HCT116 (cell line): ENCODE measurements at regions not wholly inside any gene's neighbourhood (a gene's known extent, or its start where the extent isn't known, plus 50 kb on each side); places are given as distances from the start of the nearest gene placed in this dataset.

Experiments used
- ATAC-seq: fragments of 200-7000 bp; cut with Tn5 transposase; 2 replicates; pipeline ENCODE4 v1.9.1; 2020; ENCODE audit warnings: mild to moderate bottlenecking, moderate library complexity
- BruUV-seq: library from RNA; stranded (reverse); fragments of 400-500 nt; replicated peaks from 2 replicates; lab custom pipeline; 2021; lab: Mats Ljungman, UMichigan
- CTCF ChIA-PET: fragments of 300-600 bp; sonication (Branson Sonifier 250); formaldehyde crosslinking; loops from one replicate; lab custom pipeline; 2021; ENCODE audit warnings: antibody characterized with exemption; lab: Charles Lee
- POLR2A ChIA-PET: fragments of 300-600, 350-600 bp; sonication (Branson Sonifier 250); formaldehyde crosslinking; loops from one replicate; lab custom pipeline; 2021; ENCODE audit warnings: antibody characterized with exemption; lab: Charles Lee
- RAD21 ChIA-PET, 2 experiments: fragments of 300-600 bp; sonication (Branson Sonifier 250); formaldehyde crosslinking; loops; one replicate each; lab custom pipeline; 2023; ENCODE audit warnings: low total read pairs in 2 of 2; ENCODE audit not compliant: uncharacterized antibody in 2 of 2, unreplicated experiment in 2 of 2, low non-redundant PET in 1 of 2; lab: Charles Lee
- DNase-seq: peaks from one replicate; pipeline ENCODE4 v3.0.0-alpha.2; 2010; ENCODE audit warnings: low read depth, low spot score
- H2AFZ ChIP-seq: fragments of 200-600 bp; shearing (Covaris generic), sonication (generic); 2 replicates; pipeline ENCODE4 v1.6.1; 2017; ENCODE audit warnings: low read depth, mixed run types, mixed read lengths, antibody characterized with exemption, low read length; ENCODE audit not compliant: poor library complexity, severe bottlenecking
- H3K27ac ChIP-seq: 2 replicates; pipeline ENCODE4 v1.5.1; 2012; ENCODE audit warnings: low read depth, low read length
- H3K27me3 ChIP-seq: fragments of 200-600 bp; sonication (generic); 2 replicates; pipeline ENCODE4 v1.6.1; 2016; ENCODE audit warnings: mixed run types, low read length, mixed read lengths; ENCODE audit not compliant: insufficient read depth
- H3K36me3 ChIP-seq, 2 experiments: fragments of 200-500 bp in 1 of 2; fragments of 200-600 bp in 1 of 2; sonication (Bioruptor generic) in 1 of 2; sonication (generic) in 1 of 2; 2 replicates each; pipeline versions ENCODE4 v1.5.1 to v1.6.1; 2014 to 2016; ENCODE audit warnings: low read length in 2 of 2, inconsistent platforms in 1 of 2, mixed read lengths in 1 of 2, mixed run types in 1 of 2; ENCODE audit not compliant: insufficient read depth in 2 of 2, control insufficient read depth in 1 of 2
- H3K4me1 ChIP-seq, 2 experiments: fragments of 200-600 bp in 1 of 2; sonication (generic) in 1 of 2; 2 replicates each; pipeline versions ENCODE4 v1.5.1 to v1.6.1; 2012 to 2017; ENCODE audit warnings: low read length in 2 of 2, inconsistent platforms in 1 of 2, mild to moderate bottlenecking in 1 of 2, mixed read lengths in 1 of 2, mixed run types in 1 of 2, moderate library complexity in 1 of 2; ENCODE audit not compliant: insufficient read depth in 2 of 2, control insufficient read depth in 1 of 2
- H3K4me2 ChIP-seq: fragments of 200-600 bp; sonication (generic); 2 replicates; pipeline ENCODE4 v1.6.1; 2017; ENCODE audit warnings: mixed run types, low read length, mixed read lengths
- H3K4me3 ChIP-seq, 2 experiments: fragments of 200-600 bp in 1 of 2; sonication (generic) in 1 of 2; replicated peaks in 1 of 2; 2 replicates each; pipeline ENCODE4 v1.5.1; 2011 to 2016; ENCODE audit warnings: low read length in 2 of 2, control low read depth in 1 of 2, low read depth in 1 of 2, mild to moderate bottlenecking in 1 of 2, mixed read lengths in 1 of 2, mixed run types in 1 of 2
- H3K79me2 ChIP-seq: fragments of 200-600 bp; sonication (generic); 2 replicates; pipeline ENCODE4 v1.6.1; 2017; ENCODE audit warnings: mild to moderate bottlenecking, mixed run types, low read length, moderate library complexity, mixed read lengths; ENCODE audit not compliant: insufficient read depth
- H3K9ac ChIP-seq: fragments of 200-600 bp; sonication (generic); 2 replicates; pipeline ENCODE4 v1.6.1; 2016; ENCODE audit warnings: low read length, mixed read lengths
- H3K9me2 ChIP-seq: fragments of 200-600 bp; sonication (generic), shearing (Covaris generic); 2 replicates; pipeline ENCODE4 v1.6.1; 2017; ENCODE audit warnings: mixed run types, mild to moderate bottlenecking, moderate library complexity; ENCODE audit not compliant: insufficient read depth
- H3K9me3 ChIP-seq, 2 experiments: fragments of 200-500 bp in 1 of 2; fragments of 200-600 bp in 1 of 2; sonication (Bioruptor generic) in 1 of 2; sonication (generic) in 1 of 2; 2 replicates each; pipeline ENCODE4 v1.6.1; 2014 to 2017; ENCODE audit warnings: low read length in 2 of 2, mixed read lengths in 2 of 2, inconsistent platforms in 1 of 2, low read depth in 1 of 2, mild to moderate bottlenecking in 1 of 2, mixed run types in 1 of 2, moderate library complexity in 1 of 2; ENCODE audit not compliant: control insufficient read depth in 1 of 2, insufficient read depth in 1 of 2
- H4K20me1 ChIP-seq: fragments of 200-600 bp; sonication (generic), shearing (Covaris generic); 2 replicates; pipeline ENCODE4 v1.6.1; 2017; ENCODE audit warnings: mixed run types, mild to moderate bottlenecking, moderate library complexity; ENCODE audit not compliant: insufficient read depth
- ATF3 ChIP-seq: IDR thresholded peaks from 2 replicates; pipeline ENCODE4 v1.6.1; 2012
- CBX3 ChIP-seq: IDR thresholded peaks from 2 replicates; pipeline ENCODE4 v1.6.1; 2012; ENCODE audit warnings: low read depth
- CEBPB ChIP-seq: IDR thresholded peaks from 2 replicates; pipeline ENCODE4 v1.6.1; 2012; ENCODE audit warnings: low read depth
- CTCF ChIP-seq, 3 experiments: fragments of 200-600 bp in 1 of 3; sonication (generic) in 1 of 3; IDR thresholded peaks in 2 of 3; conservative IDR thresholded peaks in 1 of 3; 2 replicates each; pipeline ENCODE4 v1.5.1; 2012 to 2017; ENCODE audit warnings: low read depth in 2 of 3, low read length in 2 of 3, antibody characterized with exemption in 1 of 3, borderline replicate concordance in 1 of 3, control low read depth in 1 of 3, mild to moderate bottlenecking in 1 of 3, mixed read lengths in 1 of 3, mixed run types in 1 of 3, moderate library complexity in 1 of 3; ENCODE audit not compliant: insufficient read depth in 1 of 3
- EGR1 ChIP-seq: IDR thresholded peaks from 2 replicates; pipeline ENCODE4 v1.6.1; 2012; ENCODE audit warnings: low read depth
- EZH2 ChIP-seq: fragments of 200-600 bp; sonication (generic); IDR thresholded peaks from 2 replicates; pipeline ENCODE4 v1.6.1; 2017; ENCODE audit warnings: antibody characterized with exemption, mixed run types
- EZH2phosphoT487 ChIP-seq: fragments of 200-600 bp; IDR thresholded peaks from 2 replicates; pipeline ENCODE4 v1.6.1; 2018; ENCODE audit warnings: antibody characterized with exemption, borderline replicate concordance
- JUND ChIP-seq: IDR thresholded peaks from 2 replicates; pipeline ENCODE4 v1.6.1; 2012
- POLR2A ChIP-seq: IDR thresholded peaks from 2 replicates; pipeline ENCODE4 v1.7.0; 2011; ENCODE audit warnings: borderline replicate concordance; ENCODE audit not compliant: insufficient read depth, insufficient read length; ENCODE audit errors: extremely low read depth
- POLR2AphosphoS5 ChIP-seq: IDR thresholded peaks from 2 replicates; pipeline ENCODE4 v1.6.1; 2011; ENCODE audit warnings: mild to moderate bottlenecking, low read depth, low read length, moderate library complexity
- RAD21 ChIP-seq: IDR thresholded peaks from 2 replicates; pipeline ENCODE4 v1.6.1; 2012; ENCODE audit warnings: low read depth, mild to moderate bottlenecking
- REST ChIP-seq: IDR thresholded peaks from 2 replicates; pipeline ENCODE4 v1.6.1; 2012; ENCODE audit warnings: low read depth
- SIN3A ChIP-seq: IDR thresholded peaks from 2 replicates; pipeline ENCODE4 v1.6.1; 2012; ENCODE audit warnings: low read depth
- SP1 ChIP-seq: IDR thresholded peaks from 2 replicates; pipeline ENCODE4 v1.6.1; 2012; ENCODE audit warnings: low read depth
- TCF7L2 ChIP-seq: IDR thresholded peaks from 2 replicates; pipeline ENCODE4 v1.7.0; 2011; ENCODE audit warnings: borderline replicate concordance, inconsistent platforms; ENCODE audit not compliant: insufficient read depth, insufficient read length; ENCODE audit errors: extremely low read depth
- YY1 ChIP-seq: IDR thresholded peaks from 2 replicates; pipeline ENCODE4 v1.6.1; 2011; ENCODE audit warnings: low read length, low read depth, moderate library complexity, mild to moderate bottlenecking; ENCODE audit not compliant: insufficient replicate concordance; ENCODE audit errors: extremely low read depth
- ZBTB33 ChIP-seq: IDR thresholded peaks from 2 replicates; pipeline ENCODE4 v1.6.1; 2011; ENCODE audit warnings: mild to moderate bottlenecking, low read length, moderate library complexity; ENCODE audit not compliant: insufficient replicate concordance; ENCODE audit errors: extremely low read depth
- ZFX ChIP-seq: fragments of 450-650 bp; IDR thresholded peaks from 2 replicates; pipeline ENCODE4 v1.6.1; 2017
- ZNF274 ChIP-seq: fragments of 200-500 bp; sonication (Bioruptor generic); IDR thresholded peaks from 2 replicates; pipeline ENCODE4 v1.6.1; 2014; ENCODE audit warnings: mild to moderate bottlenecking, low read depth, low read length, inconsistent platforms
- intact Hi-C: fragments of 100-400 bp; cut with micrococcal nuclease; formaldehyde crosslinking; loops from 2 replicates; pipeline ENCODE4 v1.10.0; 2022

GRCh38 chr15:68485721-68486360 lies 53.9 kb upstream of the ITGA11 start:
- no peak overlapping the region for H2AFZ ChIP-seq
- intact Hi-C loops: no loop called here
- DNase-seq: no peak

More at GRCh38 chr15:68485721-68486360, 53.9 kb upstream of the ITGA11 start:
- no peaks in the 10 kb centered on the region for H4K20me1 ChIP-seq
- H3K9me3 ChIP-seq: no peaks in the 10 kb centered on the region
- no peak for TF ChIP-seq SP1
- TF ChIP-seq YY1: no peak
- TF ChIP-seq CTCF (IDR thresholded peaks at IDR 0.05 in 2 of 3, conservative IDR thresholded peaks at IDR 0.05 in 1 of 3; ENCODE audit: borderline replicate concordance in 1 of 3, insufficient read depth in 1 of 3, low read depth in 2 of 3, low read length in 2 of 3): no peak
- no peak for TF ChIP-seq ZFX
- no peak for TF ChIP-seq SIN3A
- TF ChIP-seq POLR2AphosphoS5: no peak
- no peak for TF ChIP-seq RAD21
- TF ChIP-seq EGR1: no peak
- no peak for TF ChIP-seq CBX3
- no peak for TF ChIP-seq ZBTB33
- TF ChIP-seq REST: no peak
- TF ChIP-seq ATF3: no peak
- TF ChIP-seq ZNF274: no peak
- no peak for TF ChIP-seq POLR2A
- no peak for TF ChIP-seq EZH2phosphoT487
- no peak for TF ChIP-seq JUND
- no peak for TF ChIP-seq TCF7L2
- TF ChIP-seq CEBPB: no peak
- no peak for TF ChIP-seq EZH2
- TF ChIP-seq, all 23 proteins: peak for 0
- ChIA-PET CTCF (no interaction called here), RAD21 (no interaction called here), POLR2A (no interaction called here)
- H3K4me3 ChIP-seq: no peak overlapping the region
- no peaks in the 10 kb centered on the region for H3K9me2 ChIP-seq
- no peaks in the 10 kb centered on the region for H3K79me2 ChIP-seq
- no peaks in the 10 kb centered on the region for H3K36me3 ChIP-seq
- peaks cover 19% of the 10 kb centered on the region; the same call in 1 of the 2 replicates for H3K27me3 ChIP-seq
- ATAC-seq: no peak
- no peaks in the 10 kb centered on the region for H3K4me1 ChIP-seq
- no peak overlapping the region for H3K9ac ChIP-seq
- H3K27ac ChIP-seq: no peak overlapping the region
- no TSS peak for BruUV-seq
- H3K4me2 ChIP-seq: no peak overlapping the region
